ENCODE measurements at regions not wholly inside any gene's neighbourhood (a gene's known extent, or its start where the extent isn't known, plus 50 kb on each side); places are given as distances from the start of the nearest gene placed in this dataset.
"Not testable (repeated sequence)": the region's sequence is repeated elsewhere in the genome, so short reads cannot be mapped to it uniquely, and the experiment has no call there.

DNA sequence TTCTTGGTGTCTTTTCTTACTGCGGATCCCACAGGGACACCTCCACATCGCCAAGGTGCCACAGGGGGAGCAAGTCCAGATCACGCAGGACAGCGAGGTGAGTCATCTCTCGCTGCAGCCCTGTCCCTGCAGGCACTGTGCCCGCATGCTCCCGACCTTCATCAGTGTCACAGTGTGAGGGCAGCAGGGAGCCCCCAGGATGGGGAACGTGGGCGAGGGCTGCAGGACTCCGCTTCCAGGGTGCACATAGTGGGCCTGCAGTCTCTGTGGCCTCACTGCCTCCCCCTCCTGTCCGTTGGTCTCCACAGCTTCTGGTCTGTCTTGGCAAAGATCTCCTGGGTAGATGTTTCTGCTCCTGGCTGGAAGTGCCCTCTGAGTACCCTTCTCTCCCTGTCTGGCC lies 78.0 kb downstream of the NPIPB11 start:
- not testable (repeated sequence) for DNase-seq (ENCODE audit: low read depth in 2 of 2)

DNA sequence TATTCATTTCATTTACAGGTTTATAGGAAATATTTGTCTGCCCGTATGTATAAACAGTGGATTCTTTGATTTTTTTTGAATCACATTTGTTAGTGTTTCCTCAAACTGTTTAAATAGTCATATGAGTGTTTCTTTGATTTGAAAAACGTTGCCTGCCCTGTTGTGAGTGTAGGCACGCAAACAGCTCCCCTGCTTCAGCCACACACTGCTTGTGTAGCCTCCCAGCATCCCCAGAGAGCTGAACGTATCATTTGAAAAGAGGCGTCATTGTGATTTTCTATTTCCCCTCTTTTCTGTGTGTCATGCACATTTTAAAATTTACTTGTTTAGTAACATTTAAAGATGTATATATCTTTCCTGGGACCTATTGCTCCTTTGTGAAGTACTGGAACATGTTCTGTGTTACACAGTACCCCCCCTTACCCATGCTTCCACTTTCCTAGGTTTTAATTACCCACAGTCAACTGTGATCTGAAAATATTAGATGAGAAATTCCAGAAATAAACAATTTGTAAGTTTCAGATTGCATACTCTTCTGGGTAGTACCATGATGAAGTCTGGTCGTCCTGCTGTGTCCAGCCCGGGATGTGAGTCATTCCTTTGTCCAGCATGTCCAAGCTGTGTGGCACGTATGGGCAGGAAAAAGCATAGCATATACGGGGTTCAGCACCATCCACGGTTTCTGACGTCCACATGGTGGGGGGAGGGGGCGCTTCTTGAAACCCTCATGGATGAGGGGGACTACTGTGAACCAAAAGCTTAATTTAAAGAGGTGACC lies 78.7 kb downstream of the NPIPB11 start:
- not testable (repeated sequence) for DNase-seq (ENCODE audit: low read depth in 2 of 2)

GRCh38 chr16:29326164-29327125 lies 80.1 kb downstream of the NPIPB11 start:
- DNase-seq (ENCODE audit: low read depth in 2 of 2): not testable (repeated sequence)

GRCh38 chr16:29323725-29324124 lies 82.8 kb downstream of the NPIPB11 start:
- not testable (repeated sequence) for DNase-seq (ENCODE audit: low read depth in 2 of 2)

GRCh38 chr16:29321585-29321984 lies 84.9 kb downstream of the NPIPB11 start:
- no peak for DNase-seq (ENCODE audit: low read depth in 2 of 2)

- no peak for DNase-seq (ENCODE audit: low read depth in 2 of 2)
Observed at GRCh38 chr16:29321000-29321393, 85.5 kb downstream of the NPIPB11 start.

DNA sequence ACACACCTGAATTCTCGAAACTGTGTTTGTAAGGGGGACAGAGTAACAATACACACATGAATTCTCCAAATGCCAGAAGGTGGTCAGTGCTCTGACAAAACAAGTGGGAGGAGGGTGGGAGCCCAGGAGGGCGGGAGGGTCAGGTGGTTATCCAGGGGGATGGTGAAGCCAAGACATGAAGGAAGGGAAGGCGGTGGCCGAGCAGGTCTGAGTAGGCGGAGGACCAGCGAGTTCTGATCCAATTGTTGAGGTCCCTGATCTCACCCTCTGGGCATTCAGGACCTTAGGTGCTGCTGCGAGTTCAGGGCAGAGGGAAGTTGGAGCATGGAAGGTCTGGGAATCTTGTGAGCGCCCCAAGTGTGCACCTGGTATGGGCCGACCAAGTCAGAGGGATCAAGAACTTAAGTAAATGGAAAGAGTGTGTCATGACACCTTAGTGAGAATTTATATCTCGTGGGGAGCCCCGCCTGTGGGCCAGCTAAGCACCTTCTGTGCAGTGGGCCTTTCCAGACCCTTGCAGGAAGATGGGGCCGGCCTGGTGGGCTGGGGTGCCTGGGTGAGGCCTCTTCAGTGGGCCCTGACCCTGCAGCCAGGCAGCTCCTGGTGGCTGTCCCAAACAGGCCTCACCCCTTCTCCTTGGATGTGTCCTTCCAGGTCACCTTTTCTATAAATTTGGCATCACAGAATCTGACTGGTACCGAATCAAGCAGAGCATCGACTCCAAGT lies 86.1 kb downstream of the NPIPB11 start:
- DNase-seq (ENCODE audit: low read depth in 2 of 2): no peak

- DNase-seq (ENCODE audit: low read depth in 2 of 2): no peak
Observed at GRCh38 chr16:29319726-29320125, 86.8 kb downstream of the NPIPB11 start.

GRCh38 chr16:29318561-29318968 lies 87.9 kb downstream of the NPIPB11 start:
- peak; percentile 3 to 6 for DNase-seq (ENCODE audit: low read depth in 2 of 2)

DNA sequence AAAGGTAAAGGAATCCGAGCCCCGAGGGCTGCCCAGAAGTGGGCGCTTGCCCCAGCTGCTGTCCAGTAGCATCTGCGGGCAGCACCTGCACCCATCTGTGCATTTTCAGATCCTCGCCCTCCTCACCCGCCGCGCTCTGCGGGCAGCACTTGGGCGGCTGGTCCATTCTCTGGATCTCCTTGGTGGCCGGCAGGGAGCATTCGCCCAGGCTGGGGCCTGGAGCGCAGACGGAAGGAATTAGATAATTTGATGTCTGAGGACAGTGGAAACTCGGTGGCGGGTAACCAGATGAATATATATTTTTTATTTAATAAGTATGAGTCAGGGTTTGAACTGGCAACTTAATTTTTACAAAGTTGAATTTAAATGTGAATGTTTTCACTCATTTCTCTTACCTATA lies 88.5 kb downstream of the NPIPB11 start:
- no peak for DNase-seq (ENCODE audit: low read depth in 2 of 2)

- DNase-seq (ENCODE audit: low read depth in 2 of 2): no peak
Observed at GRCh38 chr16:29317269-29317668, 89.2 kb downstream of the NPIPB11 start.

DNA sequence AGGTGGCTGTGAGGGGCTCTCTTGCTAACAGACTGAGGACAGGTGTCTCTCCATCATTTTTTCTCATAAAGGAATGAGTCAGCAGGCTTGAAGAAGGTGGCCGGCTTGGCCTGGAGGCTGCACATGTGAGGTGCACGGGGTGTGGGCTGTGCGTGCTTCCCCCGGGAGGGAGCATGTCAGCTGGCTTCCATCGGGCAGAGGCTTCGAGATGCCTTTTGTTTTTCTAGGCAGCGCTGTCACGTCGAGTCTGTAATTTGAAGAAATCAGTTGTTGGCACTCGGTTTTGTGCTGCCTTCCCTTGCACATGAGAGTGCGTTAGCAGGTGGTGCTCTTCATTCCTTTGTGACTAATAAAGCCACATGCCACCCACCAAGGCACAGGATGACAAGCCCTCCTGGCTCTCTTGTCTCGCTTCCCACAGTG lies 89.7 kb downstream of the NPIPB11 start:
- no peak for DNase-seq (ENCODE audit: low read depth in 2 of 2)

DNA sequence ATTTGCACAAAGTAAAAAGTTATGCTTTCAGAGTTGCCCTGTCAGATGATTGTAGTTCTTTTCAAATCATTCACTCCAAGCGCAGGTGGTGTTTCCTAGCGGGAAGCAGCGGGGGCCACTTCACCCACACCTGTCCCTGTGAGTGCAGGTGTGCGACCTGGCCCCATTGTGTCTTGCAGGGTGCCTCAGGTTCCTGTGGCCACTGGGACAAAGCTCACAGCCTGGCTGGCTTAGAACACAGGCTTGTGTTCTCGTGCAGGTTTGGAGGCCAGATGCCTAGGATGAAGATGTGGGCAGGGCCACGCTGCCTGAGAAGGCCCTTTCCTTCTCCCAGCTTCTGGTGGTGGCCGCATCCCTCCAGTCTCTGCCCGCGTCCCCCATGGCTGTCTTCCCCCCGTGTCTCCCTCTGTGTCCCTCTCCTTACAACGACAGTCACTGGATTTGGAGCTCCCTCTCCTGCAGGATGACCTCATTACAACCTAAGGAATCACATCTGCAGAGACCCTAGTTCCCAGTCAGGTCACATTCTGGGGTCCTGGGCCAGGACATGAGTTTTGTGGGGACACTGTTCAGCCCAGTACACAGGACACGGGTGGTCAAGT lies 90.5 kb downstream of the NPIPB11 start:
- DNase-seq (ENCODE audit: low read depth in 2 of 2): no peak

DNA sequence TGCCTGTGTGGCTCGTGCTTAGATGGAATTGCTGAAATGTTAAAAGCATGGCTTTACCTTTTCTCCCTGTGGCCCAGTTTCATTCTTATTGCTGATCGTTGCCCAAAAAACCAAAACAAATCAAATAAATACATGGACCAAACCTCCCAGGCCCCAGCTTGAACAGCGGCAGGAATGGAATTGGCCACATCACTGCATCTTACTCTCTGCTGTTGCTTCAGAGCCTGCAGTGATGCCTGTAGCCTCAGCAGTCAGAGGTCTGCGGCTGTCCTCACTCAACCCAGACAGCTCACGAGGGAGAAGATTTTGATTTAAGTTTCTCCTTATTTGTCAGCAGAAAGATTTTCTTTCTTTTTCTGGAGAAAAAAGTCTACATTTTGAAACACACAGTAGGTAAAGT lies 91.5 kb downstream of the NPIPB11 start:
- no peak for DNase-seq (ENCODE audit: low read depth in 2 of 2)

DNA sequence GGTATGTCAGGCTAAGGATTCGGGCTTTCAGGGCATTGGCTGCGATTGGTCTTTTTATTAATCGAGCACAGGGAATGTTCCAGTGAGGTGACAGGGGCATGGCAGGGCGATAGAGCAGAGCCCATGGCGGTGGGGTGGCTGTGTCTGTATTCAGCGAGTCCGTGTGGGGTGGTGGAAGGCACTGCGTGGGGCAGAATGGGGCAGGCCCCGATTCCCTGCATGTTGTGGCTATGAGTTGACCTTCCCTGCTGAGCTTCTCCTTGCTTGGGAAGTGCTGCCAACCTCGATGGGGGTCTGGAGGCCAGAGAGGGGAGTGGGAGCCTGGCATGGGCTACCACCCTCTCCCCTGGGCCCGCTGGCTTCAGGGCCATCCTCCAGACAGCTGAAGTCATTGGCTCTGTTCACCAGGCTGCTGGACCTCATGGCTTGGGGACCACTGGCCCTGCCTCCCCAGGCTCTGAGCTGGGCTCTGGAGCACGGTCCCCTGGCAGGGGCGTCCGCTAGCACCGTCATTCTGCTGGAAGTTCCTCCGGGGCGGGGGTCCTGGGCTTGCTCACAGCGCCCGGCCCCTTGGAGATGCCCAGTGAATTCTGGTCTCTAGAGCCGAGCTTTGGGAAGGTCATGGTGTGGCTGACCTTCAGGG lies 92.1 kb downstream of the NPIPB11 start:
- no peak for DNase-seq (ENCODE audit: low read depth in 2 of 2)

DNA sequence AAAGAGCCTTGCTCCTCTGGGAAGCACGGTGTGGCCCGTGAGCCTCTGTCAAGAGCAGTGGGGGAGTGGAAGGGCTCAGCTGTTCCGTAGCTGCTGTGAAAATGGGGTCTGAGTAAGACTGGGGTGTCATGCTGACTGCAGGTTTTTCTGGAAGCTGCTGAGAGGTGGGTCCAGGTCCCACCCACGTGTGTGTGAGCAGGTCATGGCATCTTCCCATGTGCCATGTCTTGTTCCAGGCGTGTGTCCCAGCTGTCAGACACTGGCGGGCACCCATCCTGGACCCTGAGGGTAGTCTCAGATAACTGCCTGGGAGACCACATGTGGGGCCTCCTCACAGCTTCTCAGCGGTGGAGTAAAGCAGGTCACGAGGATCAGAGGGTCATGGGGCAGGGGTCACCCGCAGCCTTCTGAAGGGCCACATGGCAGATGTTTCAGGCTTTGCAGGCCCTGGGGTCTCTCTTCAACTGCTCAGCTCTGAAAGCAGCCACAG lies 92.9 kb downstream of the NPIPB11 start:
- DNase-seq (ENCODE audit: low read depth in 2 of 2): no peak

GRCh38 chr16:29312835-29313558 lies 93.5 kb downstream of the NPIPB11 start:
- DNase-seq (ENCODE audit: low read depth in 2 of 2): no peak

GRCh38 chr16:29312345-29312675 lies 94.2 kb downstream of the NPIPB11 start:
- DNase-seq (ENCODE audit: low read depth in 2 of 2): not testable (repeated sequence)

- no peak for DNase-seq (ENCODE audit: low read depth in 2 of 2)
Observed at GRCh38 chr16:29311461-29312344, 94.8 kb downstream of the NPIPB11 start.
